SK-N-SH treated with all-trans-retinoic acid at 6 μM for 48 hours (cell line): ENCODE measurements at regions not wholly inside any gene's neighbourhood (a gene's known extent, or its start where the extent isn't known, plus 50 kb on each side); places are given as distances from the start of the nearest gene placed in this dataset.

Experiments used
- ATAC-seq: fragments of 200-7000 bp; cut with Tn5 transposase; 3 replicates; pipeline ENCODE4 v1.9.1; 2020; ENCODE audit warnings: mild to moderate bottlenecking, moderate library complexity
- ARNTL ChIP-seq: fragments of 450-650 bp; formaldehyde crosslinking; IDR thresholded peaks from 2 replicates; pipeline ENCODE4 v1.5.0; 2020; ENCODE audit warnings: low read depth, mild to moderate bottlenecking, moderate library complexity, borderline replicate concordance
- CREB5 ChIP-seq: fragments of 250-450 bp; sonication (Bioruptor Pico); IDR thresholded peaks from 2 replicates; pipeline ENCODE4 v1.5.1; 2020; ENCODE audit warnings: low read depth, mild to moderate bottlenecking, moderate library complexity
- CSDC2 ChIP-seq: fragments of 250-450 bp; sonication (Bioruptor Pico); IDR thresholded peaks from 2 replicates; pipeline ENCODE4 v1.5.0; 2020; ENCODE audit warnings: mild to moderate bottlenecking, moderate library complexity
- ESRRG ChIP-seq: fragments of 250-450 bp; sonication (Bioruptor Pico); IDR thresholded peaks from 2 replicates; pipeline ENCODE4 v1.6.1; 2021; ENCODE audit warnings: mild to moderate bottlenecking
- GLIS3 ChIP-seq: fragments of 250-450 bp; sonication (Bioruptor Pico); IDR thresholded peaks from 2 replicates; pipeline ENCODE4 v1.5.0; 2020; ENCODE audit warnings: mild to moderate bottlenecking, moderate library complexity
- ISL1 ChIP-seq: fragments of 250-450 bp; sonication (Bioruptor Pico); IDR thresholded peaks from 2 replicates; pipeline ENCODE4 v2.1.2; 2022; ENCODE audit warnings: mild to moderate bottlenecking, moderate library complexity
- OSR1 ChIP-seq: fragments of 250-450 bp; sonication (Bioruptor Pico); IDR thresholded peaks from 2 replicates; pipeline ENCODE4 v1.8.0; 2022; ENCODE audit warnings: moderate library complexity, mild to moderate bottlenecking, inconsistent platforms
- PATZ1 ChIP-seq: fragments of 250-450 bp; sonication (Bioruptor Pico); IDR thresholded peaks from 2 replicates; pipeline ENCODE4 v1.8.0; 2020; ENCODE audit warnings: mild to moderate bottlenecking, moderate library complexity, borderline replicate concordance
- POU6F1 ChIP-seq: fragments of 250-450 bp; sonication (Bioruptor Pico); IDR thresholded peaks from 2 replicates; pipeline ENCODE4 v1.8.0; 2021; ENCODE audit warnings: low read depth, mild to moderate bottlenecking, moderate library complexity, borderline replicate concordance
- PPARA ChIP-seq: fragments of 250-450 bp; sonication (Bioruptor Pico); IDR thresholded peaks from 2 replicates; pipeline ENCODE4 v1.5.0; 2020; ENCODE audit warnings: mild to moderate bottlenecking, borderline replicate concordance
- RARB ChIP-seq: fragments of 250-450 bp; sonication (Bioruptor Pico); IDR thresholded peaks from 2 replicates; pipeline ENCODE4 v1.8.0; 2021; ENCODE audit warnings: mild to moderate bottlenecking, moderate library complexity
- TCF4 ChIP-seq: fragments of 250-450 bp; sonication (Bioruptor Pico); IDR thresholded peaks from 2 replicates; pipeline ENCODE4 v1.8.0; 2021; ENCODE audit warnings: mild to moderate bottlenecking, moderate library complexity, borderline replicate concordance
- TSHZ2 ChIP-seq: fragments of 250-450 bp; sonication (Bioruptor Pico); IDR thresholded peaks from 2 replicates; pipeline ENCODE4 v1.5.0; 2020; ENCODE audit warnings: mild to moderate bottlenecking, moderate library complexity
- ZC3H10 ChIP-seq: fragments of 250-450 bp; sonication (Bioruptor Pico); IDR thresholded peaks from 2 replicates; pipeline ENCODE4 v1.5.1; 2021; ENCODE audit warnings: mild to moderate bottlenecking, moderate library complexity
- ZNF8 ChIP-seq: fragments of 450-650 bp; formaldehyde crosslinking; IDR thresholded peaks from 2 replicates; pipeline ENCODE4 v1.5.0; 2020; ENCODE audit warnings: mild to moderate bottlenecking, moderate library complexity

- no peak for TF ChIP-seq POU6F1 (CRISPR knock-in tag)
These were observed 74.5 kb upstream of the PTPRZ1 start (continued) for GRCh38 chr7:121798453-121798840.

- TF ChIP-seq ESRRG (CRISPR knock-in tag) (no peak), ZC3H10 (CRISPR knock-in tag) (no peak), ISL1 (CRISPR knock-in tag) (no peak), CREB5 (CRISPR knock-in tag) (no peak), ARNTL (CRISPR knock-in tag) (no peak), TSHZ2 (CRISPR knock-in tag) (no peak)
- no peak for ATAC-seq
These were observed 75.1 kb upstream of the PTPRZ1 start for GRCh38 chr7:121797657-121798452.

- TF ChIP-seq ARNTL (CRISPR knock-in tag) (no peak), CSDC2 (CRISPR knock-in tag) (no peak), OSR1 (no peak)
- no peak for ATAC-seq
These were observed 75.9 kb upstream of the PTPRZ1 start for GRCh38 chr7:121796936-121797656.

- no peak for ATAC-seq
- no peak for TF ChIP-seq RARB (CRISPR knock-in tag)
- TF ChIP-seq TSHZ2 (CRISPR knock-in tag) = no peak
- no peak for TF ChIP-seq ARNTL (CRISPR knock-in tag)
- no peak for TF ChIP-seq OSR1
- TF ChIP-seq PPARA = no peak
- no peak for TF ChIP-seq PATZ1 (CRISPR knock-in tag)
- no peak for TF ChIP-seq TCF4 (CRISPR knock-in tag)
- no peak for TF ChIP-seq ESRRG (CRISPR knock-in tag)
- no peak for TF ChIP-seq ZNF8
- TF ChIP-seq GLIS3 (CRISPR knock-in tag) = no peak
- no peak for TF ChIP-seq POU6F1 (CRISPR knock-in tag)
- TF ChIP-seq ISL1 (CRISPR knock-in tag) = no peak
These were observed 76.6 kb upstream of the PTPRZ1 start for GRCh38 chr7:121796381-121796780.
